ENCODE measurements at regions not wholly inside any gene's neighbourhood (a gene's known extent, or its start where the extent isn't known, plus 50 kb on each side); places are given as distances from the start of the nearest gene placed in this dataset.

DNA sequence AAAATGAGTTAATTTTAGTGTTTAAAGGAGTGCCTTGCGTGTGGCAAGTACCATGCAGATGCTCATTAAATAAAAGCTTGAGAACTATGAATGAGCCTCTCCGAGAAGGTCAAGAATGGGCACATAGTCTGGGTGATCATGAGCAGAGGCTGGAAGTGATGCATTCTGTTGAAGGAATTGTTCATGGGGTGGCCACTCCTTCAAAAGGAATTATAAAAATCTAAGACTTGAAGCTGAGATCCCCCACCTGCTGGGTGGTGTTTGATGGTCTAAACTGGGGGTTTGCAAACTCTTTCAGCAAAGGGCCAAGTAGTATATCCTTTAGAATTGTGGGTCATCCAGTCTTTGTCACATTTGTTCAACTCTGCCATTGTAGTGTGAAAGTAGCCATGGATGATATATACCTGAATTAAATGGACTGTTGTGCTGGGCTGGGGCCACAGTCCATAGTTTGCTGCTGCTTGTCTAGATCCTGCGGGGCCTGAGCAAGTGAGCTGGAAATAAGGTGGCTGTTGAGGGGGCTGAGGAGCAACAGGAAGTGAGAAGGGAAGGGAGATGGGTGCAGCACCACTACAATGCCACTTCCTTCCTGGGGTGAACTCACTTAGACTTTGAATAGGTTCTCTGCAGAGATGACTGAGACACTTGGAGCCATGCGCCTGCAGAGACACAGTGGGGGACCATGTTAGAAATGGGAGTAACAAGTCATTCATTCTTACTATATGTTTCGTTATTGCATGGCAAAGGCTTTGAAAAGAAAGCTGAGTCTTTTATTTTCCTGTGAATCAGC lies 179.0 kb downstream of the SNX19 start:
- DNase-seq (ENCODE audit: low spot score): peak; percentile 16

DNA sequence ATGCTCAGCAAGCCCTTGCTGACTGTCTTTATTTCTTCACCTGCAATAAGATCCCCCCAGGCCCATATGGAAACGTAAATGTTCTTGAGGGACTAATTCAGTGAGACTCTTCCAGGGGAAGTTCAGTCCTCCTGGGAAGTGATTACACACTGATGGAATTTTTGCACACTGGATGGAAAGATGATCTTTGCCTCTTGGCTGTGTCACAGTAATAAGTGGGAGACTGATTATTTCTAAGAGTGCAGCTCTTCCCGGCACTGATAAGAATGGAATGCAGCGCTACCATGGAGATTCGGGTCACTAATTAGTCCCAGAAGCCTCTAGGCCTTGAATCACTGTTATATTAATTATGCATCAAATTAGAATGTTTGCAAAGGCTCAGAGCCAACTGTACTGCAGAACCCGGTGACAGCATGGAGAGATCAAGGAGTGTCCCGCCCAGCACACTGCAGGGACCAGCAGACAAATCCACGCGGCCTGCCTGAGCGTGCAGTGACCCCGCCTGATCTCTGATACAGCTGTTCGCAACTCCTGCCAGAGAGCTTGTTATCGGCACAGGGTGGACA lies 178.3 kb downstream of the SNX19 start:
- peak; percentile 58 for DNase-seq (ENCODE audit: low spot score)

DNA sequence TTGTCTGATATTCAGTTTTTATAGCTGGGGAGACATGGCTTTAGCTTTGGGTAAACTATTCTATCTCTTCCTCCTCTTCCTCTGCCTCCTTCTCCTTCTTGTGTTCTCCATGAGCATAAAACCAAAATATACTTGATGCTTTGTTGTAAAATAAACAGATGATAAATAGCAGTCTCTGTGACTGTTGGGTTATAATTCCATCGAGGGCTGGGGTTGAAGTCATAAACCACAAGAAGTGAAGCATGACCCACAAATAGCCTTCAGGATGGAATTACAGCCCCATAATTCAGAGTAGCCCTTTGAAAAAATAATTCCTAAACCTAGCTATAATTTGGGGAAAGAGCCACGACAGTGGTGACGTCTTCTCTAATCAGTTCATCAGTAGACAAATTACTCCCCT lies 177.7 kb downstream of the SNX19 start:
- DNase-seq (ENCODE audit: low spot score): peak; percentile 41

DNA sequence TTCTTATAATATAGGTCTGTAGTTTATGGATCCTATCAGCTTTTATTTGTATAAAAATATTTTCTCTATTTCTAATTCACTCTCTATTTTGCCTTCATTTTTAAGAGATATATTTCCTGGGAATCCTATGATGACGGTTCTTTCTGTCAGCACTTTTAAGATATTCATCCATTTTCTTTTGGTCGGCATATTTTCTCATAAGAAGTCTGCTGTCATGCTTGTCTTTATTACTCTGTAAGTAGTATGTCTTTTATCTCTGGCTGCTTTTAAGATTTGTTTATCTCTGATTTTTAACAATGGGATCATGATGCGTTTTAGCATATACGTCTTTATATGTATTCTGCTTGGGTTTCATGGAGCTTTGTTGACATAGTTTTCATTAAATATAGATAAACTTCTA lies 175.5 kb downstream of the SNX19 start:
- peak; percentile 25 for DNase-seq (ENCODE audit: low spot score)

DNA sequence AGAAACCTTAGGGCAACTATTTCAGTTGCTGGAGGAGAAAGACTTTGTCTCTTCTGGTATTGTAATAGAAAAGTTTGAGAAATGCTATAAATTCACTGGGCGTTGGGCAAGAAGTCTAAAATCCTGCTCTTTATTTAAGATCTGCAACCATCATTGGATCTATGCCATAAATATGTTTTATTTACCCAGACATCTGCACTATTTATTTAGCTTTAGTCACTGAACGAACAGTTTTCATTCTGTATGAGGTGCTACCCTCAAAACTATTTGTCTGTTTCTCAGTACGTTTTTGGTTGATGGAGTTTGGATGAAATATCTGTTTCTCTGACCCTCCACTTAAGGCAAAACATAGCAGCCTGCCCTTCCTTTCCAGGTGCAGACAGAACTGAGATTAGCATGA lies 171.5 kb downstream of the SNX19 start:
- no peak for DNase-seq (ENCODE audit: low spot score)

DNA sequence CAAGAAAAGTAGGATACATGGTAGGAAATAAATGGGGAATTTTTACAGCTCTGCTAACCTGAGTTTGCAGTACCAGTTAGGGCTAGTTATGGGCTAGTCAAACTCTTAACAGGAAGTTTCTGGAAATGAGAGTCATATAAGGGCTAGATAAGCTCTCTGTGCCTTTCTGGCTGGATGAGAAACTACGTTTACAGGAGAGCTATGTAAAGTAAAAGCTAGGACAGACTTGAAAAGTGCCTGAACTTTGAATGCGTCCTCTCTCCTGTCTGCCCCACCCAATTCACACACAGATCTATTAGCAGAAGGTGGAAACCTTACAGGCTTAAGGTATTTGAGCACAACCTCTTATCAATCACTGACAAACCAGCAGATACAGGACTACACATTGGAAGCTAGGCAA lies 167.1 kb downstream of the SNX19 start:
- no peak for DNase-seq (ENCODE audit: low spot score)

DNA sequence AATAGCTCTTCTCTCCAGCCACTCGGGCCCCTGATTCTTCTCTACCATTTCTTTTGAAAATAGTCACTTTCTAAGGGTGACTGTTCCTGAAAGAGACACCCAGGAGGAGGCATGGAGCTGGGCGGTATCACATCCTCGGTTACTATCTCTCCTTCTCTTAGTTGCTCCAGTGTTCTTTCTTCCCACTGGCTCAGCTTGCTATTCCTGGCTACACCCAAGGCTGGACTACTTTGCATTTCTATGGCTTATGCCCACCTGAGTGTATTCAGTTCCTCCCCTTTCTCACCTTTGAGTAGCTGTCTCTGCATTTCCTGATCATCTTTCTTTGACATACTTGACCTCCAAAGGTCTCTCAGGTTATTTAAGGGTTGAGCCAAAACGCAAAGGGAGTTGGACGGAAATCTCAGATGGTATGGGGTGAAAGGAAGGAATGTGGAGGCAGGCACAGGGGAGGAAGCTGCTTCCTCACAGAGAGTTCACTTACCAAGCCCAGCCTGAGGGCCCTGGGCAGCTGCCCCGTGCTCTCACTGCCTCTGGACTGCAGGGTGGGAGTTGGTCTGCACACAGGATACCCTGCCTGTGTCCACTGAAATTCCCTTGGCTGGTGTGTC lies 155.7 kb downstream of the SNX19 start:
- no peak for DNase-seq (ENCODE audit: low spot score)

DNA sequence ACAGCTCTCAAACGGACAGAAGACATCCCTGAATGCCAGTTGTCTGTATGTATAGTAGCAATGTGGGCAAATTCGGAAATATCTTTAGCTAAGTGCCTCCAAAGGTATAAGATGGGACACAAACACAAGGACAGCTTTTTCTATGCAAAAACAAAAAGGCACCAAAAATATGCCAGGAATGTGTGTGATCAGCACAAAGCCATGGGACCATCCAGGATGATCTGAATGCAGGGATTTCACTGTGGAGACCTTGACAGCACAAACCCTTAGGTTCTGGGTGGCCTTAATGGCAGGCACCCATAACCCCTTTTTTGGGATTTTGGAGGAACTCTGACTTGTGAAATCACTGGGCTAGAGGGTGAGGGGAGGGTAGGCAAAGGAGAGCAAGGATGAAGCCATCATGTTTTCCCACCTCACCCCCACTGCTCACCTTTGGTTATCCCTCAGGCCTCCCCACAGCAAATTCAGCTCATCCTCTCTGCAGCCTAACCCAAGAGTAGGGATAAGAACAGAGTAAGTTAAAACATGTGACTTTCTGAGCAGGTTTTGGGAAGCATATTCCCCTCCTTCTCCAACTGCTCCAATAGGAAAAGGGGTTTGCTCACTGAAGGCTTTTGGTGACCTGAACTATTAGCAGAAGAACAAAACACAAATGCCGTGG lies 154.6 kb downstream of the SNX19 start:
- no peak for DNase-seq (ENCODE audit: low spot score)

DNA sequence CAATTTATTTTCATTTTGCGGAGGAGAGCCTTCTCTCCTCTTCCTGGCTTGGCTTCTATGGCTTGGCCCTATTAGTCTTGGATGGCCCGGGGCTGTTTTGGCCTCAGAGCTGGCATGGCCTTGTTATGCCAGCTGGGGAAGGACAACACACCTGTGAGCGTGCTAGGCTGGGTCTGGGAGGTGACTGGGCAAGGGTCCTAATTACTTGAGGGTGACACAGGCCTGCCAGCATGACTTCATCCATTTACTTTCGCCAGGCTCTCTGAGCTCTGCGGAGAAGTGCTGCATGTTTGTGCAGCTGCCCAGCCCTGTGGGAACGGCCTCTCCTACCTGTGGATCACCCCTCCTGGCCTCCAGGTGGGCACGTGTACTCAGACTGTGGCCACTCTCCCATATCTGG lies 153.6 kb downstream of the SNX19 start:
- DNase-seq (ENCODE audit: low spot score): no peak

DNA sequence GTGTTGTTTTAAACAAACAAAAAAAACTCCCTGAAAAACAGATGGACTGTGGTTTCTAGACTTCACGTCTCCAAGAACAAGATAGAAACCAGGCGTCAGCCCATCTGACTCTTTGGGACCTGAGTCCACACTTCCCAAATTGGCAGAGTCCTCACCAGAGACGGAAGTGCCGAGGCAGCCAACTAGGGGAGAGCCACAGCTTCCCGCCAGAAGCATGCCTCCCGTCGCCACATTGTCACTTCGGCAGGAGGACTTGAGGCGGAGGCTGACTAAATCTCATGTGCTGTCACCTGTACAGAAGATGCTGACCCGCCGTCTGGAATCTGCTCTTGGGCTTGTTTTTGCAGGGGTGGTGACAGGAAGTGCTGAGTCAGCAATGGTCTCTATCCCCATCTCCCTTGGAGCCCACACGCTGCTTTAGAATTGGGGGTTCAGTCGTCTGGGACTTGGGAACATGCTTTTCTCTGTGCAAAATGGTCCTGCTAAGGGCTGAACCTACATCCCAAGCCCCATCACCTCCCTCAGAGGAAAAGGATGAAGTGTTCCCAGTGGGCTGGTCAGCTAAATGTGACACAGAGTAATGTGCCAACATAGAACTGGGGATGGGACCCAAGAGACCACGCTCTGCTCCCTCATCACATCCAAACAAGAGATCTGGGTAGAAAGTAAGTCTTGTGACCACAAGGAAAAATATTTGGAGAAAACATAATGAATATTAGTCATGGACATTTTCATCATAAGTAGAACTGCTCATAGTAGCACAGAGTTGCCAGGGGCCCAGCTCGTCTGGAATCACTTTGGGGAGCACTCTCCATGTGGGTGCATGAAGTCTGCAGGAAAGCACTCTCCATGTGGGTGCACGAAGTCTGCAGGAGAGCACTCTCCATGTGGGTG lies 152.9 kb downstream of the SNX19 start:
- no peak for DNase-seq (ENCODE audit: low spot score)

DNA sequence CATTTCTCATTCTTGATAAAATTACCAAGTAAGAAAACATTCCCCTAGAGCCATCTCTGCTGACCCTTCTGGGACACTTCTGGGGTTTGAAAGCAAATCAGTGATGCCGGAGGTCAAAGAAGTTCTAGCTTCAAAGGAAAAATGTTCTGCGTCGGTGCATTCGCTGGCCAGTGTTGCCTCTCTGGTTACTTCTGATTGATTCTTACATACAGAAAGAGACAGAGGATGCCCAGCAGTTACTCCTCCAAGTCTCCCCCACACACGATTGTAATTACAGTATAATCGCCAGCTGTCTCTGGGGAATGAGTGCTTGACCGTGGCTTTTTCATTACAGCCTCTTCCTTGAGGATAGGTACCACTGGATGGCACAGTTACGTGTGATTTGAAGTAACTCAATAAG lies 150.9 kb downstream of the SNX19 start:
- DNase-seq (ENCODE audit: low spot score): no peak

DNA sequence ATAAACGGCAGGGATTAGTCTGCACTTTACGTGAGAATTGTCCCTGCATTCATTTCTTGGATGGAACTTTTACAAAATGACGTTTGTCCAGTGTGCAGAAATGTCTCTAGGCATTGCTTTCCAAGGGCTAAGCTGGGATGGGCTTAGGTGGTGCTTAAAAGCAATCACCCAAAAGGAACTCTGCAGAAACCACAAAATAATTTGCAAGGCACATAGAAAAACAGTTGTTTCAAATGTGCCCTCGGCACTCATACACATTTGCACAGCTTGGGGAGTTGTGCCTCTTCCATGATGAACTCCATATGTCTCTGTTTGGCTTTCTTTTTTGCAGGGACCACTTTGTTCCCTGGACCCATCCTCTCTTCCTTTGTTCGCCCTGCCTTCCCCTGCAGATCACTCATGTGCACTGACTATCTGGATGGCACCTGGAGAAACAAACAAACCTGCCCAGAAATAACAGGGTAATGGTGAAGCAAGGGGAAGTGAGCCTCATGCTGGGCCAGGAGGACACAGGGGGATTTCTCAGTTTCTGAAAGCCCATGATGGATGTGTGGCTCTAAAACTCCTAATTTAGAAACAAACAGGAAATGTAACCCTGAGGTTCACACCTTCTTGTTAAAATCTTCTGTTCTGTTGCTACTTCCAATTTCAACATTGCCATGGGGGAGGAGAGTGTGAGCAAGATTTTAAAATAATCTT lies 150.2 kb downstream of the SNX19 start:
- DNase-seq (ENCODE audit: low spot score): no peak

DNA sequence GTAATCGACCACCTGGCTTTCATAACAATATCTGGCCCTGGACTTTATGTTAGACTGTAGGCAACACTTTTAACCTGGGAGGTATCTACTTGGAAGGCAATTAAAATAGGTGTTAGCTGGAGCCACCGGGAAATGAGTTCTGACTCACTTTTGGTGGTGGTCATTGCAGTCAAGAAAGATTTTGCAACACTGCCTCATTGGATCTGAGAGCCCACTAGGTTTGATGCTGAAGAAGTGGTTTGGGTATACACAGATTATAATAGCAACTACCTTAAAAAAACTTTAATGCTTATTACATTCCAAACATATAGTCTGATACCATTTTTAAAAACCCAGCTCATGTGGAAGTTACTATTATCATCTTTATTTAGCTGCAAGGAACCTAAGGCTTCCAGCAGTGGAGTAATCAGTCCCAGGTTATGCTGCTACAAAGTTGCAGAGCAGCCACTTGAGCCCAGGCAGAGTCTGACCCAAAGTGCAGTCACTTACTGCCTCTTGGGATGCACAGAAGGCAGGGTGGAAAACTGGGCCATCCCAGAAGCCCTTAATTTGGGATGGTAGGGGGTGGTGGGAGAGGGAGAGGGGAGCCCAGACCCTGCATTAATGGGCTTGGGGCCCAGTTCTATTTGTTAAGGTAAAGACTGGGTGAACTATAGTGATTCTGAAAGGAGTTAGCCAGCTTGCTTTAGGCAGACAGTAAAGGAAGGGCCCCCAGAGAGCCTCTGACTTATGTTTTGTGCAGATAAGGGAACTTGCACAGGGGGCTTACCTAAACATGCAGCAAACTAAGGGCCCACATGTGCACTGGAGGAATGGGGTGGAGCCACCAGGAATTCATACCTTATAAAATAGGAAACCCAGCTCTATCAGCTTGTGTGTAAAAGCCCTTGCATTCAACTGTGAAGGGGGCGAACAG lies 149.4 kb downstream of the SNX19 start:
- no peak for DNase-seq (ENCODE audit: low spot score)

DNA sequence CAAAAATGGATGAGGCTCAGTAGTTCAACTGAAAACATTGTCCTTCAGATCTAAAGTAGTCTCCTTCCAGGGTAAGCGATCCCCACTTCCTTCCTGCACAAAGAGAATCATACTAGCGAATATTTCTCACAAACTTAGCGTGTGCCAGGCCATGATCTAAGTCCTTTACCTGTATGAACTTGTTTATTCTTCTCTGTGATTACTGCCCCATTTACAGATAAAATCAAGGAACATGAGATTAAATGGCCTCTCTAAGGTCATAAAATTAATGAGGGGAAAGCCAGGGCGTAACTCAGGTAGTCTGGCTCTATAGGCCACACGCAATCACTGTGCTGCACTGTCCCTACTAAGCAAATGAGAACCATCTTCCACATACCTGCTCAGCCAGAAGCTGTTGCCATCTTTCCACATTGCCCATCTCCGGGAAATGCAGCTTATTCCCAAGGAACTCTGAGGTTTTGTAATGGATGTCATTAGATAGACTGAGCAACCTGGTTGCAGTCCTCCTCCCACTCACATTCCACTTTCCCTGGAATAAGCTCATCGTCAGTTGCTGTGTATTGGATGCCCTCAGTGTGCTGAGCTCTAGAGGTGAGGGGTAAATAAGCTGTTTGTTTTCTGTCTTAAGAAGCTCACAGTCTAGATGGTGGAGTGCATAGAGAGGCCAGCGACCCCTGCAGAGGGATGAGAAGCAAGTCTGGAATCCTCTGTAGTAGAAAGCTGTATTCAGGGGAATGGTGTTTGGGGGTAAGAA lies 146.3 kb downstream of the SNX19 start:
- no peak for DNase-seq (ENCODE audit: low spot score)

DNA sequence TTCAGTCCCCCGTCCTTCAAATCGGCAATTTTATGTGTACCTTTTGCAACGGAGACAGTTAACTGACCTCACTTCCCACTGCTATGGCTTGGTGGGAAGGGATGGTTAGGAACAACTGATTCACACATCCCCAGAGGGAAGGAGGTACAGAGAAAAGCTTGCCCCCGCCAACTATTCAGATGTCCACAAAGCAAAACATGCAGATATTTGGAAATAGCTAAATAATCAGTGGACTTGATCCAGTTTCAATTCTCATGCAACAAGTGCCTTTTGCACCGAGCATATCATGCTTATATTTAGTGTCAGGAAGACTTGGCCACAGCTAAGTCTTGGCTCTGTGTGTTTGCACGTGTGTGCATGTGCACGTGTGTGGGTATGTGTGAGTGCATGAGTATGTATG lies 144.6 kb downstream of the SNX19 start:
- no peak for DNase-seq (ENCODE audit: low spot score)

DNA sequence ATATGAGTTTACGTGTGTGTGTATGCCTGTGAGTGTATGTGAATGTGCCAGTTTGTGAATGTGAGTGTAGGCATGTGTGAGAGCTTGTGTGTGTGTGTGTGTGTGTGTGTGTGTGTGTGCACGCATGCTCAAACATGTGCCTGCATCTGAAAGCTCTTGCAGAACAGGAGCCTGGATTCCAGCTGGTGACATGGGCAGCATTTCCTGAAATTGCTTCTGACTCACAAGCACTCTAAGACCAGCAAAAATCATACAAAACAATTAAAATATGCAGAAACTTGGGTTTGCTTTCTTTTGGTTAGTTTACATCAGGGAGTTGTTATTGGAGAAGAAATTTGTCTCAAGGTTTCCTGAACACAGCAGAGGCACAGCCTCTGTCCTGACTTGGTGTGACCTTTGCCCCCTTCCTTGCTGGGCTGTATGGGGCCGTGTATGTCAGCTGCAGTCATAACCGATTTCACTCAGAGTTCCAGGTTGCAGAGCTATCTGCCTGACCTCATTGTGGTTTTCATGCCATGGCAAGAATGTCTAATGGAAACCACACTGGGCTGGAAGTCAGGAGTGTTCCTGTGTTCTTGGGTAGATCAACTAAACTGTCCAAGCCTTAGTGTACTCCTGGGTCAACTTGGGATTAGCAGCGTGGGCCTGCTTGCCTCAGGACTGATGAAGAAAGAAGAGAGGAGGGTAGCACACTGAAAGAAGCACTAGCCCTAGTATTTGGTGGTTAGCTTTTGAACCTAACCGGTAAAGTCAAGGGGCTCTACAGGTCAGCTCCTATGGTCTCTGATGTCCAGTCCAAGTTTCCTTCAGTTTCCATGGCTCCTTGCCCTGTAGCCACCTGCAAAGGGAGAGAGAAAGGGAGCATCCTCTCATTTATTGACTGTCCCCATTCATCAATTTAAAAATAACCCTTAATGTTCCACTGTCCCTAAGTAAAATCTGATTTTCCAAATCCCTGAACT lies 143.7 kb downstream of the SNX19 start:
- DNase-seq (ENCODE audit: low spot score): peak; percentile 95

DNA sequence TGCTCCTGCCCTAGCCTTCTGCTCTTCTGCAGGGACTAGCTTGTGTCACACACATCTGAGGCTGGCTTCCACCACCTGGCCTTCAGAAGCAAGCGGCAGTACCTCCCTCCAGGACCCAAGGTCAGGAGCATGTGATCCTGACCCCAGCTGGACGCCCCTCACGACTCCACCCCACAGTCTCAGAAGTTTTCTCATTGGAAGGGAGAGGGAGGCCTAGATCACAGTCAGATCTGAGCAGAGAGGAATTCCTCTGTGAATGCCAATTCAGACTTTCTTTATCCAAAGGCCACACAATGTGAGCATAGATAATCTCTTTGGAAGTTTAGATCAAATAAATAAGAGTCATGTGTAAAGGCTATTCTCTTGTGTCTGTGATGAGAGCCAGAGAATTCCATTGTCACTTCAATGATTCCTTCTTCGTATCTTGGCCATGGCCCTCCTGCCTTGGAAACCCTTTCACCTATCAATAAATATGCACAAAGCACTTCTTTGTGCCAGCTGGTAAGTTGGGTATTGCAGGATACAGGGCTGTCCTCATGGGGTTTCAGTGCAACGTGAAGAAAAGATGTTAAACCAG lies 142.9 kb downstream of the SNX19 start:
- DNase-seq (ENCODE audit: low spot score): no peak

DNA sequence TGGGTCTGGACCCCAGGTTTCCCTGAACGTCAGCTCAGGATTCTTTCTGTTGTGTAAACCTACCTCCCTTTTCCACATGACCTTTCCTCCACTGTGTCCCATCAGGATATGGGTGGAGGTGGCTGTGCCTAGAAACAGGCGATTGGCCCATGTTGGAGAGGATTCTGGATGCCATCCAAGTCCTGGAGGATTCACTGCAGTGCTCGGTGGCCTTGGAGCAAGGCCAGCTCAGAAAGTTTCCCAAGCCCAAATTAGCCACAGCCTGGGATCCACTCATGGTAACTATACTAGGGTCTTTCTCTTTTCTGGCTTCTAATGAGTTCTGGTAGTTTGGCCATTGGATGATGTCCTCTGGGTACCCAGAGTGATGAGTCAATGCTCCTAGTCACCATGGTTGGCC lies 141.6 kb downstream of the SNX19 start:
- DNase-seq (ENCODE audit: low spot score): no peak
